ENCODE measurements at regions not wholly inside any gene's neighbourhood (a gene's known extent, or its start where the extent isn't known, plus 50 kb on each side); places are given as distances from the start of the nearest gene placed in this dataset.

DNA sequence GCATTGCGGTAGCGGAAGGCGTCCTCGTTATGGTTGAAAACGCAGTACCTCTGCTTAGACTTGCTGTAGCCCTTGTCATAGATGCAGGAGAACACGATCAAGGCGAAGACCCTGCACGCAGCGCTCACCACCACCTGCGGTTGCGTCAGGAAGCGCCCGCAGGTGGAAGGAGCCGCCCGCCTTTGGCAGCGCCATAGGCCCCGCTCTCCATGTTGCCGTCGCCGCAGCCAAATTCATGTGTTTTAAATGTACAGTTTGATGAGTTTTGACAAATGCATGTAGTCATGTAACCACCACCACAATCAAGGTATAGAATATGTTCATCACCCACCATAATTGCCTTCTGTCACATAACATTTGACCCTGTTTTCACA is 84.9 kb upstream of the CEP78 start:
- Histone ChIP-seq H3K4me1 (no peaks in the 10 kb centered on the region), H3K36me3 (no peaks in the 10 kb centered on the region), H3K9me3 (no peaks in the 10 kb centered on the region), H3K27me3 (no peaks in the 10 kb centered on the region), H3K27ac (no peak overlapping the region), H3K4me3 (no peak overlapping the region)
- intact Hi-C loops (cut with DNase I; ENCODE audit: low total_unique reads) = no loop called here
- no peak for DNase-seq
- TF ChIP-seq, protein P1, sequence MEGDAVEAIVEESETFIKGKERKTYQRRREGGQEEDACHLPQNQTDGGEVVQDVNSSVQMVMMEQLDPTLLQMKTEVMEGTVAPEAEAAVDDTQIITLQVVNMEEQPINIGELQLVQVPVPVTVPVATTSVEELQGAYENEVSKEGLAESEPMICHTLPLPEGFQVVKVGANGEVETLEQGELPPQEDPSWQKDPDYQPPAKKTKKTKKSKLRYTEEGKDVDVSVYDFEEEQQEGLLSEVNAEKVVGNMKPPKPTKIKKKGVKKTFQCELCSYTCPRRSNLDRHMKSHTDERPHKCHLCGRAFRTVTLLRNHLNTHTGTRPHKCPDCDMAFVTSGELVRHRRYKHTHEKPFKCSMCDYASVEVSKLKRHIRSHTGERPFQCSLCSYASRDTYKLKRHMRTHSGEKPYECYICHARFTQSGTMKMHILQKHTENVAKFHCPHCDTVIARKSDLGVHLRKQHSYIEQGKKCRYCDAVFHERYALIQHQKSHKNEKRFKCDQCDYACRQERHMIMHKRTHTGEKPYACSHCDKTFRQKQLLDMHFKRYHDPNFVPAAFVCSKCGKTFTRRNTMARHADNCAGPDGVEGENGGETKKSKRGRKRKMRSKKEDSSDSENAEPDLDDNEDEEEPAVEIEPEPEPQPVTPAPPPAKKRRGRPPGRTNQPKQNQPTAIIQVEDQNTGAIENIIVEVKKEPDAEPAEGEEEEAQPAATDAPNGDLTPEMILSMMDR (IDR thresholded peaks at IDR 0.05) = no peak

DNA sequence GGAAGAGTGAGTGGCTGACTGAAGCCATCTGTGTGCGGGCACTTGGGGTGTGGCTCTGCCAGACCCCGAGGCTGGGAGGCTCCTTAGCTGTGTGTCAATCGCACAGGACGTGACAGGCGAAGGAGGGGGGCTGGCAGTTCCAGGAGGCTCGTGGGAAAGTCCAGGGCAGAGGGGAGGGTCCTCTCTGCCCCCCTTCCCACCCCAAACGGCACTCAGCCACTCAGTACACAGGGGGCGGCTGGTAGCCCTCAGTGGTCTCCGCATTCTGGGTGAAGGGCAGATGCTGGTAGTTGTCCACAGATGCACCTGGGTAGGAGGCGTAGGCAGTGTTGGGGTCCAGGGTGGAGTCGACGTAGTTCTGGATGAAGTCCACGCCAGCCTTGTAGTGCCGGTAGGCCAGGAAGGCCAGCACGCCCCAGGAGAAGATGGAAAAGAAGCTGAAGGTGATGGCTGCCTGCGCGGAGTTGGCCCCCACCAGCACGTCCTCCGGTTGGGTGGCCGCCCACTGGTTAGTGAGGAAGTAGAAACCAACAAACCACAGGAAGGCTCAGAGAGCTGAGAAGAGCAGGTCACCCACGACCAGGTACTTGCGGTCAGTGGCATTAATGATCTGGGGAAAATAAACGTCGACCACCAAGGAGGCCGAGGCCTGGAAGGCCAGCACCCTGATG is 85.4 kb upstream of the CEP78 start:
- no peak overlapping the region for H3K27ac ChIP-seq
- DNase-seq = no peak
- H3K36me3 ChIP-seq = no peaks in the 10 kb centered on the region
- H3K4me1 ChIP-seq = peaks cover 0 to 2% (median 0%) of the 10 kb centered on the region in 4 donors
- intact Hi-C loops (cut with DNase I; ENCODE audit: low total_unique reads) = no loop called here
- no peak overlapping the region for H3K4me3 ChIP-seq
- TF ChIP-seq, protein P1 (IDR thresholded peaks at IDR 0.05) = no peak
- H3K27me3 ChIP-seq = no peaks in the 10 kb centered on the region
- no peaks in the 10 kb centered on the region for H3K9me3 ChIP-seq

DNA sequence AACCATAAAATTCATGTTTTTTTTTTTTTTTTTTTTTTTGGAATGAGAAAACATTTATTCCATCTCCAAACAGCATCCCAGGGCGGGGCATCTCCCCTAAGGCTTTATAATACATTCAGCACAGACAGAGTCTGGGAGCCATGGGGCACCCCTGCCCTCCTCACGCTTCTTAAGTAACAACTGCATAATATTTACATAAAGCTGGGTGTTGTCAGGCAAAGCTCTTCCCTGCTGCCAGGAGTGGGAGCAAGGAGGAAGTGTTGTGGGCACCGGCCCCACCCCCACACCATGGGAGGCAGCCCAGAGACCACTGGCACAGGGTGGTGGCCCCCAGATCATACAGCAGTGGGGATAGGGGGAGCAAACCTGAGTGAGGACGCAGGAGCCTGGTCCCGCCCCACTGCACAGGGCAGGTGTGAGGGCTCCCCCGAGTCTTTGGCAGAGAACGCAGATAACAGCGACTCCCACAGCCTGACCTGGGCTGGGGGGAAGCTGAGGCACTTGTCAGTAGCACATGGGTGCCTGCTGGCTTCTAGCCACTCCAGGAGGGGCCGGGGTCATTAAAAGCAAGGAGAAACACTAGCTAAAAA is 86.1 kb upstream of the CEP78 start:
- Histone ChIP-seq H3K4me3 (no peak overlapping the region), H3K36me3 (no peaks in the 10 kb centered on the region), H3K9me3 (no peaks in the 10 kb centered on the region), H3K27ac (no peak overlapping the region), H3K27me3 (no peaks in the 10 kb centered on the region), H3K4me1 (peaks cover 0 to 9% (median 2%) of the 10 kb centered on the region in 4 donors)
- intact Hi-C loops (cut with DNase I; ENCODE audit: low total_unique reads) = no loop called here
- no peak for DNase-seq
- TF ChIP-seq, protein P1 (IDR thresholded peaks at IDR 0.05) = no peak

DNA sequence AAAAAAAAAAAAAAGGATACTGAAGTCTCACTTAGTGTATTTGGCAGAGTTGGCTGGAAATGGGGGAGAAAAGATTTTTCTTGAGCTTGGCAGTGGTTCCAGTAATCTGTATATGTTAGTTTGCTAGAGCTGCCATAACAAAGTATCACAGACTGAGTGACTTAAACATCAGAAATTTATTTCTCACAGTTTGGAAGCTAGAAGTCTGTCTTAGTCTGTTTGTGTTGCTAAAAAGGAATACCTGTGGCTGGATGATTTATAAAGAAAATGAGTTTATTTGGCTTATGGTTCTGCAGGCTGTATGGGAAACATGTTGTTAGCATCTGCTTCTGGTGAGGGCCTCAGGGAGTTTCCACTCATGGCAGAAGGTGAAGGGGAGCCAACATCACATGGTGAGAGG is 89.6 kb upstream of the CEP78 start:
- H3K4me3 ChIP-seq = no peak overlapping the region
- H3K27me3 ChIP-seq = no peaks in the 10 kb centered on the region
- no peak for DNase-seq
- H3K27ac ChIP-seq = no peak overlapping the region
- no peaks in the 10 kb centered on the region for H3K9me3 ChIP-seq
- H3K36me3 ChIP-seq = no peaks in the 10 kb centered on the region
- TF ChIP-seq, protein P1 (IDR thresholded peaks at IDR 0.05) = no peak
- intact Hi-C loops (cut with DNase I; ENCODE audit: low total_unique reads) = no loop called here
- peaks cover 0 to 9% (median 2%) of the 10 kb centered on the region in 4 donors for H3K4me1 ChIP-seq

DNA sequence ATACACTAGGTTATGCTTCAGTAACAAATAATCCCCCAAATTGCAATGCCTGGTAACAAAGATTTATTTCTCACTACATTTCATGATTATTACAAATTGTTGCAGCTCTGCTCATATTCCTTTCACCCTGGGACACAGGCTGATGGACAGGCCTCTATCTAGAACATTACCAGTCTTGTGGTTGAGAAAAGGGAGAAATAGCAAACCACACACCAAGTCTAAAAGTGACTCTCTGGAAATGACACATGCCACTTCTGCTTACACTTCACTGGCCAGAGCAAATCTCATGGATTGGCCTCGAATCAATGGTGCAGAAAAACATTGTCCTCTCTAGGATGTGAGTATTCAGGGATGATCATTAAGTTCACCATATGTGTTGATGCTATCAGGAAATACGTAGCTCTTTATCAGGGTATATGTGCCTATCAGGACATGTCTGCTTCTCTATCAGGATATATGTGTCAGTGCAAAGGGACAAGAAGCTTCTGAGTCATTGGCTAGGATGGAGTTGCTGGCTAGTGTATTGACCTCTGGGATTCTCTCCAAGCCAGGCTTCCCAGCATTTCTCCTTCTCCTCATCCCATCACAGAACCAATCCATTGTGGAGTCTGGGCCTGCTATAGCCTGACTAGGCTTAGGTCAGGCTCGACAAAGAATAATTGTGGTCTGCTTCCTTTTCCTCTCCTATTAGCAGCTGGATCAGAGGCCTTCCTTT is 91.1 kb upstream of the CEP78 start:
- DNase-seq = no peak
- H3K36me3 ChIP-seq = no peaks in the 10 kb centered on the region
- intact Hi-C loops (cut with DNase I; ENCODE audit: low total_unique reads) = no loop called here
- no peaks in the 10 kb centered on the region for H3K27me3 ChIP-seq
- no peaks in the 10 kb centered on the region for H3K9me3 ChIP-seq
- H3K4me3 ChIP-seq = no peak overlapping the region
- peaks cover 0 to 9% (median 2%) of the 10 kb centered on the region in 4 donors for H3K4me1 ChIP-seq
- TF ChIP-seq, protein P1 (IDR thresholded peaks at IDR 0.05) = no peak
- no peak overlapping the region for H3K27ac ChIP-seq

All from tibial artery (tissue), 4 donors.